ENCODE measurements at regions not wholly inside any gene's neighbourhood (a gene's known extent, or its start where the extent isn't known, plus 50 kb on each side); places are given as distances from the start of the nearest gene placed in this dataset.

- Histone ChIP-seq H3K79me2 (ENCODE audit: control insufficient read depth in 1 of 2, insufficient read depth in 2 of 2, low read length in 2 of 2) (no peaks in the 10 kb centered on the region), H3K4me1 (replicated peaks in 1 of 4; ENCODE audit: control insufficient read depth in 3 of 4, insufficient read depth in 4 of 4, low read length in 3 of 4) (peaks cover 8 to 35% (median 29%) of the 10 kb centered on the region in 4 experiments), H4K91ac (replicated peaks; ENCODE audit: insufficient read length, low read length) (peak overlapping the region; percentile 97), H2BK120ac (replicated peaks; ENCODE audit: low read depth, low read length) (peak overlapping the region; percentile 28), H3K23ac (ENCODE audit: insufficient read length) (no peak overlapping the region), H4K8ac (ENCODE audit: extremely low read depth, insufficient read depth, low read length) (no peak overlapping the region), H3K4me3 (ENCODE audit: extremely low read depth in 1 of 4, insufficient read depth in 2 of 4, low read depth in 3 of 4, low read length in 4 of 4) (no peak overlapping the region), H2AK5ac (ENCODE audit: low read depth, low read length) (peak overlapping the region; percentile 99), H3K36me3 (ENCODE audit: control insufficient read depth in 2 of 4, insufficient read depth in 4 of 4, low read length in 3 of 4) (no peaks in the 10 kb centered on the region; a peak in 1 of 8 replicates), H2BK20ac (ENCODE audit: low read length) (peak overlapping the region; percentile 96), H3K56ac (replicated peaks; ENCODE audit: insufficient read length, low read depth, low read length) (peak overlapping the region; percentile 98), H4K20me1 (replicated peaks in 1 of 2; ENCODE audit: control insufficient read depth in 1 of 2, insufficient read depth in 2 of 2, low read length in 2 of 2) (peaks cover 0 to 16% of the 10 kb centered on the region in 2 experiments), H3K4me2 (ENCODE audit: insufficient read depth in 1 of 2, low read depth in 2 of 2, low read length in 2 of 2) (no peak overlapping the region; a peak in 1 of 4 replicates), H3K79me1 (ENCODE audit: low read depth, low read length) (peaks cover 5% of the 10 kb centered on the region; the same call in 1 of the 2 replicates), H3K23me2 (ENCODE audit: low read depth, low read length) (peaks cover 16% of the 10 kb centered on the region), H3K4ac (replicated peaks; ENCODE audit: insufficient read length, low read depth, low read length) (peak overlapping the region; percentile 92), H3K9ac (replicated peaks in 1 of 4; ENCODE audit: extremely low read depth in 1 of 4, low read depth in 3 of 4, low read length in 3 of 4) (no peak overlapping the region), H2BK5ac (ENCODE audit: low read depth, low read length) (peak overlapping the region; percentile 95), H3K14ac (ENCODE audit: insufficient read length) (no peak overlapping the region), H3K18ac (ENCODE audit: extremely low read depth, low read length) (peak overlapping the region; percentile 24; the same call in 1 of the 2 replicates), H2AFZ (ENCODE audit: low read length) (no peak overlapping the region), H3K9me3 (ENCODE audit: insufficient read depth in 2 of 2, low read depth in 1 of 2, low read length in 1 of 2) (no peaks in the 10 kb centered on the region), H3K27me3 (replicated peaks in 1 of 4; ENCODE audit: control insufficient read depth in 3 of 4, extremely low read depth in 1 of 4, insufficient read depth in 3 of 4, low read length in 3 of 4) (0 out of 7 replicates have a peak, but pooled peaks cover 0 to 2% (median 0%) of the 10 kb centered on the region in 4 experiments), H2BK12ac (ENCODE audit: low read depth, low read length) (peak overlapping the region; percentile 97), H4K5ac (ENCODE audit: insufficient read length, low read depth, low read length) (peak overlapping the region; percentile 28), H2BK15ac (ENCODE audit: low read length) (peak overlapping the region; percentile 98), H3K27ac (ENCODE audit: low read depth, low read length) (no peak overlapping the region)
- 81 to 100% methylated on average over 3 of the region's 3 CpGs for WGBS, 2 experiments (ENCODE audit: extremely low coverage in 1 of 2, insufficient coverage in 1 of 2, insufficient read length in 1 of 2, insufficient replicate concordance in 2 of 2, low coverage in 1 of 2, low lambda C conversion rate in 2 of 2, missing lambda C conversion rate in 1 of 2)
- DNase-seq (ENCODE audit: low read depth in 1 of 2, low spot score in 2 of 2) (no peak), FAIRE-seq (no peak)
- ChIA-PET POLR2A (ENCODE audit: partially characterized antibody) (interaction anchor here (1.0 kb wide), 1 partner anchor 10 kb away, joined by 6 read pairs; no protein-coding TSS in a partner anchor), CTCF (ENCODE audit: partially characterized antibody) (no interaction called here)
- no peak for TF ChIP-seq EZH2 (IDR thresholded peaks at IDR 0.05; ENCODE audit: low read depth, low read length, severe bottlenecking)
- no peak for TF ChIP-seq YY1 (IDR thresholded peaks at IDR 0.05; ENCODE audit: low read depth, low read length)
Measured at GRCh38 chr9:129339539-129340157, 161.6 kb upstream of the IER5L start.
